H1 (cell line): ENCODE measurements at regions not wholly inside any gene's neighbourhood (a gene's known extent, or its start where the extent isn't known, plus 50 kb on each side); places are given as distances from the start of the nearest gene placed in this dataset.

ENCODE experiments used
- CTCF ChIA-PET: fragments of 300-600 bp; sonication (Branson Sonifier 250); formaldehyde crosslinking; loops from one replicate; lab custom pipeline; 2021; ENCODE audit not compliant: partially characterized antibody; lab: Charles Lee
- POLR2A ChIA-PET: fragments of 300-600 bp; sonication (Branson Sonifier 250); formaldehyde crosslinking; loops from one replicate; lab custom pipeline; 2021; ENCODE audit warnings: inconsistent platforms; ENCODE audit not compliant: partially characterized antibody; lab: Charles Lee
- DNase-seq, 2 experiments: peaks; one replicate each; pipeline versions ENCODE4 v3.0.0 to v3.0.0-alpha.2; 2010 to 2022; ENCODE audit warnings: low spot score in 2 of 2, low read depth in 1 of 2, mixed read lengths in 1 of 2
- FAIRE-seq: peaks from 2 replicates; lab custom pipeline; 2011; peaks lifted over from hg19 to GRCh38; lab: Jason Lieb, UNC
- H2AFZ ChIP-seq: 2 replicates; pipeline ENCODE4 v1.8.1; 2012; ENCODE audit warnings: low read length, inconsistent platforms
- H2AK5ac ChIP-seq: 2 replicates; pipeline ENCODE4 v1.6.1; 2013; ENCODE audit warnings: low read depth, low read length
- H2BK120ac ChIP-seq: replicated peaks from 2 replicates; pipeline ENCODE3; 2013; ENCODE audit warnings: low read depth, low read length, inconsistent platforms
- H2BK12ac ChIP-seq: 2 replicates; pipeline ENCODE4 v1.6.1; 2013; ENCODE audit warnings: low read depth, low read length
- H2BK15ac ChIP-seq: 2 replicates; pipeline ENCODE4 v1.6.1; 2013; ENCODE audit warnings: low read length
- H2BK20ac ChIP-seq: 2 replicates; pipeline ENCODE4 v1.6.1; 2013; ENCODE audit warnings: low read length
- H2BK5ac ChIP-seq: 2 replicates; pipeline ENCODE4 v1.6.1; 2013; ENCODE audit warnings: low read depth, low read length
- H3K14ac ChIP-seq: 2 replicates; pipeline ENCODE4 v1.6.1; 2013; ENCODE audit warnings: inconsistent platforms; ENCODE audit not compliant: insufficient read length
- H3K18ac ChIP-seq: 2 replicates; pipeline ENCODE4 v1.6.1; 2013; ENCODE audit warnings: low read length; ENCODE audit errors: extremely low read depth
- H3K23ac ChIP-seq: 2 replicates; pipeline ENCODE4 v1.6.1; 2013; ENCODE audit warnings: inconsistent platforms; ENCODE audit not compliant: insufficient read length
- H3K23me2 ChIP-seq: 2 replicates; pipeline ENCODE4 v1.6.1; 2013; ENCODE audit warnings: low read depth, low read length
- H3K27ac ChIP-seq: 2 replicates; pipeline ENCODE4 v1.6.1; 2011; ENCODE audit warnings: low read depth, low read length, inconsistent platforms
- H3K27me3 ChIP-seq, 4 experiments: replicated peaks in 1 of 4; 1 replicate in 1 of 4; 2 replicates in 3 of 4; pipeline versions ENCODE4 v1.6.1 to v1.8.1; 2011 to 2013; ENCODE audit warnings: low read length in 3 of 4, mild to moderate bottlenecking in 3 of 4, inconsistent platforms in 2 of 4, mixed read lengths in 2 of 4, moderate library complexity in 1 of 4; ENCODE audit not compliant: control insufficient read depth in 3 of 4, insufficient read depth in 3 of 4; ENCODE audit errors: extremely low read depth in 1 of 4
- H3K36me3 ChIP-seq, 4 experiments: 2 replicates each; pipeline versions ENCODE4 v1.6.1 to v1.8.1; 2011 to 2013; ENCODE audit warnings: mild to moderate bottlenecking in 4 of 4, low read length in 3 of 4, moderate library complexity in 2 of 4, control low read depth in 1 of 4, inconsistent platforms in 1 of 4; ENCODE audit not compliant: insufficient read depth in 4 of 4, control insufficient read depth in 2 of 4
- H3K4ac ChIP-seq: replicated peaks from 2 replicates; pipeline ENCODE3; 2013; ENCODE audit warnings: low read length, low read depth, mixed read lengths, inconsistent platforms; ENCODE audit not compliant: insufficient read length
- H3K4me1 ChIP-seq, 4 experiments: replicated peaks in 1 of 4; 1 replicate in 1 of 4; 2 replicates in 3 of 4; pipeline versions ENCODE4 v1.6.1 to v1.8.1; 2011 to 2013; ENCODE audit warnings: low read length in 3 of 4, inconsistent platforms in 2 of 4, mixed read lengths in 1 of 4; ENCODE audit not compliant: insufficient read depth in 4 of 4, control insufficient read depth in 3 of 4
- H3K4me2 ChIP-seq, 2 experiments: 2 replicates each; pipeline versions ENCODE4 v1.6.1 to v1.8.1; 2011 to 2013; ENCODE audit warnings: low read depth in 2 of 2, low read length in 2 of 2, control low read depth in 1 of 2, inconsistent platforms in 1 of 2, mild to moderate bottlenecking in 1 of 2; ENCODE audit not compliant: insufficient read depth in 1 of 2
- H3K4me3 ChIP-seq, 4 experiments: fragments of 200-600, 300-600 bp in 1 of 4; sonication (generic), shearing (Covaris generic), sonication (Bioruptor Twin) in 1 of 4; 2 replicates each; pipeline versions ENCODE4 v1.5.1 to v1.8.1; 2011 to 2016; ENCODE audit warnings: low read length in 4 of 4, low read depth in 3 of 4, control low read depth in 2 of 4, inconsistent platforms in 2 of 4, mild to moderate bottlenecking in 2 of 4, mixed read lengths in 1 of 4, moderate library complexity in 1 of 4; ENCODE audit not compliant: insufficient read depth in 2 of 4; ENCODE audit errors: extremely low read depth in 1 of 4
- H3K56ac ChIP-seq: replicated peaks from 2 replicates; pipeline ENCODE3; 2013; ENCODE audit warnings: low read depth, mild to moderate bottlenecking, mixed read lengths, low read length, inconsistent platforms; ENCODE audit not compliant: insufficient read length
- H3K79me1 ChIP-seq: 2 replicates; pipeline ENCODE4 v1.6.1; 2013; ENCODE audit warnings: low read depth, low read length, control low read depth
- H3K79me2 ChIP-seq, 2 experiments: 2 replicates each; pipeline versions ENCODE4 v1.6.1 to v1.8.1; 2012 to 2013; ENCODE audit warnings: low read length in 2 of 2, mild to moderate bottlenecking in 2 of 2, inconsistent platforms in 1 of 2; ENCODE audit not compliant: insufficient read depth in 2 of 2, control insufficient read depth in 1 of 2
- H3K9ac ChIP-seq, 4 experiments: replicated peaks in 1 of 4; 1 replicate in 1 of 4; 2 replicates in 3 of 4; pipeline versions ENCODE4 v1.6.1 to v1.8.1; 2011 to 2013; ENCODE audit warnings: low read depth in 3 of 4, low read length in 3 of 4, control low read depth in 2 of 4, mild to moderate bottlenecking in 2 of 4, moderate library complexity in 2 of 4, inconsistent platforms in 1 of 4; ENCODE audit errors: extremely low read depth in 1 of 4
- H3K9me3 ChIP-seq, 2 experiments: 2 replicates each; pipeline versions ENCODE4 v1.6.1 to v1.8.1; 2012 to 2013; ENCODE audit warnings: mild to moderate bottlenecking in 2 of 2, moderate library complexity in 2 of 2, control low read depth in 1 of 2, inconsistent platforms in 1 of 2, low read depth in 1 of 2, low read length in 1 of 2, mixed read lengths in 1 of 2; ENCODE audit not compliant: insufficient read depth in 2 of 2
- H4K20me1 ChIP-seq, 2 experiments: replicated peaks in 1 of 2; 2 replicates each; pipeline versions ENCODE3 to v1.8.1; 2011 to 2013; ENCODE audit warnings: inconsistent platforms in 2 of 2, low read length in 2 of 2, mild to moderate bottlenecking in 1 of 2; ENCODE audit not compliant: insufficient read depth in 2 of 2, control insufficient read depth in 1 of 2
- H4K5ac ChIP-seq: 2 replicates; pipeline ENCODE4 v1.6.1; 2013; ENCODE audit warnings: low read length, low read depth, mixed read lengths, inconsistent platforms; ENCODE audit not compliant: insufficient read length
- H4K8ac ChIP-seq: 2 replicates; pipeline ENCODE4 v1.8.0; 2013; ENCODE audit warnings: mild to moderate bottlenecking, moderate library complexity, low read length, inconsistent platforms; ENCODE audit not compliant: insufficient read depth; ENCODE audit errors: extremely low read depth
- H4K91ac ChIP-seq: replicated peaks from 2 replicates; pipeline ENCODE3; 2013; ENCODE audit warnings: low read length, mixed read lengths, inconsistent platforms; ENCODE audit not compliant: insufficient read length
- EGR1 ChIP-seq: IDR thresholded peaks from 2 replicates; pipeline ENCODE4 v1.6.1; 2011; ENCODE audit warnings: low read depth, low read length, borderline replicate concordance
- GTF2F1 ChIP-seq: IDR thresholded peaks from 2 replicates; pipeline ENCODE4 v1.6.1; 2012; ENCODE audit warnings: low read depth, low read length, improper control_type of control experiment, borderline replicate concordance
- JUN ChIP-seq: IDR thresholded peaks from 2 replicates; pipeline ENCODE4 v1.6.1; 2011; ENCODE audit warnings: low read depth, mild to moderate bottlenecking, improper control_type of control experiment, low read length
- RAD21 ChIP-seq, 2 experiments: IDR thresholded peaks in 1 of 2; conservative IDR thresholded peaks in 1 of 2; 2 replicates each; pipeline ENCODE4 v1.6.1; 2011; ENCODE audit warnings: low read depth in 2 of 2, low read length in 2 of 2, improper control_type of control experiment in 1 of 2, inconsistent platforms in 1 of 2, mild to moderate bottlenecking in 1 of 2, moderate library complexity in 1 of 2
- SIX5 ChIP-seq: IDR thresholded peaks from 2 replicates; pipeline ENCODE4 v1.6.1; 2011; ENCODE audit warnings: mild to moderate bottlenecking, low read depth, low read length
- SUZ12 ChIP-seq: fragments of 200-600 bp; sonication (generic); IDR thresholded peaks from 2 replicates; pipeline ENCODE4 v1.6.1; 2012; ENCODE audit warnings: mild to moderate bottlenecking, inconsistent platforms, low read length, moderate library complexity, mixed read lengths
- WGBS, 2 experiments: shearing (Covaris generic) in 1 of 2; methylation state at CpG; one replicate each; pipeline versions ENCODE4 v1.1.6 to v1.1.7; 2013 to 2015; ENCODE audit warnings: low lambda C conversion rate in 2 of 2, mixed read lengths in 2 of 2, inconsistent platforms in 1 of 2, low coverage in 1 of 2, missing lambda C conversion rate in 1 of 2; ENCODE audit not compliant: insufficient replicate concordance in 2 of 2, insufficient coverage in 1 of 2, insufficient read length in 1 of 2; ENCODE audit errors: extremely low coverage in 1 of 2, missing lambda C conversion rate in 1 of 2; 5-methylcytosine and 5-hydroxymethylcytosine counted together

- no peak overlapping the region for H2BK120ac ChIP-seq
- 85% methylated on average over 1 of the region's 1 CpG; no CpG with 5 or more reads in 1 of the 2 experiments for WGBS, 2 experiments
- TF ChIP-seq EGR1, result no peak
- no peak for TF ChIP-seq GTF2F1
- no peak for TF ChIP-seq SUZ12
- TF ChIP-seq RAD21 (IDR thresholded peaks at IDR 0.05 in 1 of 2, conservative IDR thresholded peaks at IDR 0.05 in 1 of 2; ENCODE audit: low read depth in 2 of 2, low read length in 2 of 2), result no peak
- no peak for TF ChIP-seq JUN
- no peak for TF ChIP-seq SIX5
- TF ChIP-seq, all 59 proteins: peak for 0
- Histone ChIP-seq H3K23me2 (no peaks in the 10 kb centered on the region), H4K20me1 (no peaks in the 10 kb centered on the region), H2BK15ac (no peak overlapping the region), H2AK5ac (no peak overlapping the region), H2BK12ac (no peak overlapping the region), H3K4me1 (peaks cover 0 to 5% (median 1%) of the 10 kb centered on the region in 4 experiments; a peak in 2 of 7 replicates), H3K36me3 (no peaks in the 10 kb centered on the region), H3K4ac (no peak overlapping the region), H3K56ac (no peak overlapping the region), H3K9me3 (no peaks in the 10 kb centered on the region), H2BK5ac (no peak overlapping the region), H3K27ac (no peak overlapping the region), H3K4me2 (no peak overlapping the region), H3K27me3 (no peaks in the 10 kb centered on the region), H4K91ac (no peak overlapping the region), H3K14ac (no peak overlapping the region), H3K23ac (no peak overlapping the region), H3K79me2 (no peaks in the 10 kb centered on the region), H3K18ac (no peak overlapping the region), H3K9ac (no peak overlapping the region), H4K8ac (no peak overlapping the region), H3K79me1 (no peaks in the 10 kb centered on the region), H2BK20ac (no peak overlapping the region), H2AFZ (no peak overlapping the region), H3K4me3 (no peak overlapping the region), H4K5ac (no peak overlapping the region)
- CTCF ChIA-PET, result interaction anchor here (0.9 kb wide), 1 partner anchor 18 kb away, joined by 5 read pairs; no protein-coding TSS in a partner anchor
- POLR2A ChIA-PET, result no interaction called here
- FAIRE-seq, result no peak
- DNase-seq, result no peak
Observed at GRCh38 chr4:74658116-74658515, 136.2 kb downstream of the BTC start.
